Lung (tissue), 11 donors: ENCODE measurements at regions not wholly inside any gene's neighbourhood (a gene's known extent, or its start where the extent isn't known, plus 50 kb on each side); places are given as distances from the start of the nearest gene placed in this dataset.

Experiments
- ATAC-seq: fragments of 200-7000 bp; cut with Tn5 transposase; one replicate; pipeline ENCODE4 v1.9.1; 2020; ENCODE audit warnings: moderate number of reproducible peaks; ENCODE audit not compliant: insufficient read depth, low FRiP score
- DNase-seq, 3 donors: peaks; one replicate each; pipeline ENCODE4 v3.0.0-alpha.2; 2013 to 2017
- H3K27ac ChIP-seq, 2 donors: one replicate each; pipeline ENCODE4 v1.5.1; 2013; ENCODE audit warnings: mild to moderate bottlenecking in 2 of 2, moderate library complexity in 2 of 2, control low read depth in 1 of 2, inconsistent platforms in 1 of 2, low read depth in 1 of 2, low read length in 1 of 2
- H3K27me3 ChIP-seq, 3 donors: one replicate each; pipeline ENCODE4 v1.5.1; 2013; ENCODE audit warnings: low read length in 2 of 3; ENCODE audit not compliant: control insufficient read depth in 3 of 3, insufficient read depth in 3 of 3
- H3K36me3 ChIP-seq, 4 donors: one replicate each; pipeline ENCODE4 v1.5.1; 2013; ENCODE audit warnings: low read length in 4 of 4, mild to moderate bottlenecking in 1 of 4, moderate library complexity in 1 of 4; ENCODE audit not compliant: control insufficient read depth in 4 of 4, insufficient read depth in 4 of 4
- H3K4me1 ChIP-seq, 5 donors: one replicate each; pipeline ENCODE4 v1.5.1; 2013; ENCODE audit warnings: low read length in 5 of 5, mild to moderate bottlenecking in 2 of 5, moderate library complexity in 1 of 5; ENCODE audit not compliant: control insufficient read depth in 5 of 5, insufficient read depth in 5 of 5
- H3K4me3 ChIP-seq: one replicate; pipeline ENCODE4 v1.5.1; 2013; ENCODE audit warnings: mild to moderate bottlenecking, control low read depth, moderate library complexity
- H3K9ac ChIP-seq, 2 donors: one replicate each; pipeline ENCODE4 v1.5.1; 2013; ENCODE audit warnings: low read length in 2 of 2, control low read depth in 1 of 2; ENCODE audit not compliant: insufficient read depth in 1 of 2
- H3K9me3 ChIP-seq, 4 donors: one replicate each; pipeline ENCODE4 v1.5.1; 2013; ENCODE audit warnings: low read length in 3 of 4, mild to moderate bottlenecking in 1 of 4, moderate library complexity in 1 of 4; ENCODE audit not compliant: control insufficient read depth in 4 of 4, insufficient read depth in 3 of 4
- WGBS, 2 donors: extraction: QIAGEN DNeasy Blood & Tissue Kit; methylation state at CpG; one replicate each; pipeline ENCODE4 v1.1.7; 2013; 5-methylcytosine and 5-hydroxymethylcytosine counted together
- TF ChIP-seq, protein P1 (sequence below): IDR thresholded peaks from 2 replicates; pipeline ENCODE4 v1.5.1; 2012; ENCODE audit warnings: mild to moderate bottlenecking; ENCODE audit errors: control extremely low read depth, extremely low read depth
- donor health status: control.
- donor health status: control.
- donor health status: Bipolar disorder and iron deficiency.
- donor health status: healthy.
- donor health status: DM: yes; HTN: yes; CAD: no.

DNA sequence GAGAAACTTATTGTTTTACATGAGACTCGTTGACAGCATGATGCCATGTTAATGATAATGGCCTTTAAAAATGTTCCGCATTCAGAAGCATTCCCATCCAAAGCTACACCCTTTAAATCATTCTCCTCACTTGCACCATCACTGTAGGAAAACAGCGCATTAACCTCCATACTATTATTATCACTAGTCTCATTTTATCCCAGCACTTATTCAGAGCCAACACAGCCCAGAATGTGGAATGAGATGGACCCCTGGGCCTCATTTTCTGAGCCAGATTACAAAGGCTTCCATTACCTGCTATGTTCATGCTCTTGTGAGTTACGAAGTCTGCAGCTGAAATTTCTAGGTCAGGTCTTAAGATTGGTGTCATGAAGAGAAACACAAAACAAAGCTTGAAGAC lies 159.4 kb downstream of the HS3ST3A1 start:
- WGBS, 2 donors = 88 to 89% methylated on average over 4 of the region's 4 CpGs
- H3K4me3 ChIP-seq = no peak overlapping the region
- H3K36me3 ChIP-seq = no peaks in the 10 kb centered on the region
- TF ChIP-seq, protein P1, sequence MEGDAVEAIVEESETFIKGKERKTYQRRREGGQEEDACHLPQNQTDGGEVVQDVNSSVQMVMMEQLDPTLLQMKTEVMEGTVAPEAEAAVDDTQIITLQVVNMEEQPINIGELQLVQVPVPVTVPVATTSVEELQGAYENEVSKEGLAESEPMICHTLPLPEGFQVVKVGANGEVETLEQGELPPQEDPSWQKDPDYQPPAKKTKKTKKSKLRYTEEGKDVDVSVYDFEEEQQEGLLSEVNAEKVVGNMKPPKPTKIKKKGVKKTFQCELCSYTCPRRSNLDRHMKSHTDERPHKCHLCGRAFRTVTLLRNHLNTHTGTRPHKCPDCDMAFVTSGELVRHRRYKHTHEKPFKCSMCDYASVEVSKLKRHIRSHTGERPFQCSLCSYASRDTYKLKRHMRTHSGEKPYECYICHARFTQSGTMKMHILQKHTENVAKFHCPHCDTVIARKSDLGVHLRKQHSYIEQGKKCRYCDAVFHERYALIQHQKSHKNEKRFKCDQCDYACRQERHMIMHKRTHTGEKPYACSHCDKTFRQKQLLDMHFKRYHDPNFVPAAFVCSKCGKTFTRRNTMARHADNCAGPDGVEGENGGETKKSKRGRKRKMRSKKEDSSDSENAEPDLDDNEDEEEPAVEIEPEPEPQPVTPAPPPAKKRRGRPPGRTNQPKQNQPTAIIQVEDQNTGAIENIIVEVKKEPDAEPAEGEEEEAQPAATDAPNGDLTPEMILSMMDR = no peak
- no peaks in the 10 kb centered on the region for H3K4me1 ChIP-seq
- no peak for DNase-seq
- no peak overlapping the region for H3K27ac ChIP-seq
- H3K9me3 ChIP-seq = no peaks in the 10 kb centered on the region
- ATAC-seq = no peak
- H3K27me3 ChIP-seq = no peaks in the 10 kb centered on the region
- no peak overlapping the region for H3K9ac ChIP-seq

DNA sequence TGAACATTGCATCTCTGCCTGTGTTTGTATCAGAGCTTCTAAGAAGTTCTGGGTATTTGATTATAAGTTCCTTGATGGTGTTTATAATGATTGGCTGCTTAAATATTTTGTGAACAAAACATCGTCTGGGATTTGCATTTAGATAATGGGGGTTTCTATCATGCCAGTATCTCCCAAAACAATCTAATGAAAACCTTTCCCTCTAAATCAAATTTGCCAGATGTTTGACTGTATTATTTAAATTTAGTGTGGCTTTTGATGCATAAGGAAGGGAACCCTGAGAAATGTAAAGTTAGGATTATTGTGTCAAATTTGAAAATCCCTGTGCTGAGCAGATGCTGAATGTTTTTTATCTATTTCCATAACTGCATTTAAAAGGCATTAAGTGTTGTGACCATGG lies 159.9 kb downstream of the HS3ST3A1 start:
- Histone ChIP-seq H3K9ac (no peak overlapping the region), H3K36me3 (no peaks in the 10 kb centered on the region), H3K4me3 (no peak overlapping the region), H3K9me3 (no peaks in the 10 kb centered on the region), H3K27ac (no peak overlapping the region), H3K27me3 (no peaks in the 10 kb centered on the region), H3K4me1 (no peaks in the 10 kb centered on the region)
- DNase-seq = no peak
- ATAC-seq = no peak
- 81 to 89% methylated on average over 1 of the region's 1 CpG for WGBS, 2 donors
- TF ChIP-seq, protein P1 = no peak

DNA sequence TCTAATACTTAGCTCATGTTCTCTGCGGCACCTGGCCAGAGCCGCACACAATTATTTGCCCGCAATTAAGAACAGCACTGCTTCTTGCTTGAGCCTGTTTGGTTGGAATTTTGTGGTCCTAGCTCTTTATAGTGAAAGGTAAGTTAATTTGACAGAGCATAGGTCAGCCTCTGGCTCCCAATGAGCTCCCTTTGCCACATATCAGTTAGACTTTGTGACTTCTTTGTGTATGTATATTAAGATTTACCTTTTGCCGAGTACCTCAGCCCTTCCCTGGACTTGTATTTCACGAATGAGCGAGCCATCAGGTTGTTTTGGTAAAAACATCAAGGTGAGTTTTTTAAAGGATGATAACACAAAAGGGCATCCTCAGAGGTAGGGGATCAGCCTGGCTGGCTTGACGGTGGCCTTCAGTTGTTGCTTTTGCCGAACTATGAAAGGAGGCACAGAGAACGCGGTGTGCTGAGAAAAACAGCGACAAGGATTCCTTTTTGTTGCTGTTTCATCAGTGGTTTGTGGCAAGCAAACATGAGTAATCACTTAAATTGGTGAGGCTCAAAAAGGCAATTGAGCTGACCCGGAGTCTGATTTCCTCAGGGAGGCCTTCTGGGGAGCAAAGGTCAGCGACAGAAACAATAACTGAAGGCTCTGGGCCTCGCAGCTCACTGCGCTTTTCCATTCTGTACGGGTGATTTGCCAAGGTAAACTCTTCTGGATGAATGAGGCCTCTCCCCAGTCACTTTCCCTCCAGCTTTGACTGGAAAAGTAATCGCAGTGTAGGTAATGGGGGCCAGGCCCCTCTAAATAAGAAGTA lies 163.6 kb downstream of the HS3ST3A1 start:
- DNase-seq (no peak), ATAC-seq (no peak)
- Histone ChIP-seq H3K9me3 (no peaks in the 10 kb centered on the region), H3K9ac (no peak overlapping the region), H3K27ac (no peak overlapping the region), H3K4me3 (no peak overlapping the region), H3K36me3 (no peaks in the 10 kb centered on the region), H3K4me1 (no peaks in the 10 kb centered on the region), H3K27me3 (no peaks in the 10 kb centered on the region)
- TF ChIP-seq, protein P1 = no peak
- 81 to 88% methylated on average over 17 of the region's 17 CpGs for WGBS, 2 donors

DNA sequence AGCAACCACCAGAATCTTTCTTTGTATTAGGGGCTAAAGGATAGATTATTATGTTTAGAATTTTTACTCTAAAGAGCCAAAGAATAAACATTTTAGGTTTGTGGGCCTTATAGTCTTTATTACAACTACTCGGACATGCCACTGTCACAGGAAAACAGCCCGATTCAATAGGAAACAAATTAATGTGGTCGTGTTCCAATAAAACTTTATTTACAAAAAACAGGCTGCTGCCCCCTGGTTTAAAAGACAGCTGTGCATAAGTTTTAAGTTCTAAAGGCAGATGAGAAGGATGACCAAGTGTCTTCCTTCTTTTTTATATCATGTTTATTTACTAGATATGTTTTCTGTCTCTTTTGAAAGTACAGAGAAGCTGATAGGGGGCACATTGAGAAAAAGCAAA lies 166.5 kb downstream of the HS3ST3A1 start:
- Histone ChIP-seq H3K9ac (no peak overlapping the region), H3K4me3 (no peak overlapping the region), H3K36me3 (no peaks in the 10 kb centered on the region), H3K27ac (no peak overlapping the region), H3K4me1 (no peaks in the 10 kb centered on the region), H3K27me3 (no peaks in the 10 kb centered on the region), H3K9me3 (no peaks in the 10 kb centered on the region)
- ATAC-seq (no peak), DNase-seq (no peak)
- TF ChIP-seq, protein P1 = no peak
- WGBS, 2 donors = 85 to 87% methylated on average over 3 of the region's 3 CpGs
